ENCODE measurements at regions not wholly inside any gene's neighbourhood (a gene's known extent, or its start where the extent isn't known, plus 50 kb on each side); places are given as distances from the start of the nearest gene placed in this dataset.

DNA sequence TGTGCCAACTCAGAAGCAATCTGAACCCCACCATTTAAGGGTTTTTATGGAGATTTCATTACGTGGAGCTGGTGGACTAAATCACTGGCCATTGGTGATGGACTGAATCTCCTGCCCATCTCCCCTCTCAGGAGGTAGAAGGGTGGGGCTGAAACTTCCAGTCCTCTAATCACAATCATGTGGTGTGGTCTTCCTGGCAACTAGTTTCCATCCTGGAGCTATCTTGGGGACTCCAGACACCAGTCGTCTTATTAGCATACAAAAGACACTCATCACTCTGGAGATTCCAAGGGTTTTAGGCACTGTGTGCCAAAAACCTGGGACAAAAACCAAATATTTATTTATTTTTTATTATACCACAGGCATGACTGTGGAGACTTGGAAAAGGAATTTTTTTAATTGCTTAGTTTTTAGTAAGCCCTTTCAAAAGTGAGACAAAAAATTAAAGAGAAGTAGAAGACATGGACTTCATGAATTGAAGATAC lies 203.6 kb downstream of the WNT5A start:
- Histone ChIP-seq H3K4me3 (no peak overlapping the region), H3K27me3 (no peaks in the 10 kb centered on the region), H3K36me3 (no peaks in the 10 kb centered on the region), H3K4me1 (no peaks in the 10 kb centered on the region), H3K27ac (no peak overlapping the region), H3K9me3 (no peaks in the 10 kb centered on the region)
- no peak for TF ChIP-seq POLR2A (IDR thresholded peaks at IDR 0.05)
- TF ChIP-seq, protein P1, sequence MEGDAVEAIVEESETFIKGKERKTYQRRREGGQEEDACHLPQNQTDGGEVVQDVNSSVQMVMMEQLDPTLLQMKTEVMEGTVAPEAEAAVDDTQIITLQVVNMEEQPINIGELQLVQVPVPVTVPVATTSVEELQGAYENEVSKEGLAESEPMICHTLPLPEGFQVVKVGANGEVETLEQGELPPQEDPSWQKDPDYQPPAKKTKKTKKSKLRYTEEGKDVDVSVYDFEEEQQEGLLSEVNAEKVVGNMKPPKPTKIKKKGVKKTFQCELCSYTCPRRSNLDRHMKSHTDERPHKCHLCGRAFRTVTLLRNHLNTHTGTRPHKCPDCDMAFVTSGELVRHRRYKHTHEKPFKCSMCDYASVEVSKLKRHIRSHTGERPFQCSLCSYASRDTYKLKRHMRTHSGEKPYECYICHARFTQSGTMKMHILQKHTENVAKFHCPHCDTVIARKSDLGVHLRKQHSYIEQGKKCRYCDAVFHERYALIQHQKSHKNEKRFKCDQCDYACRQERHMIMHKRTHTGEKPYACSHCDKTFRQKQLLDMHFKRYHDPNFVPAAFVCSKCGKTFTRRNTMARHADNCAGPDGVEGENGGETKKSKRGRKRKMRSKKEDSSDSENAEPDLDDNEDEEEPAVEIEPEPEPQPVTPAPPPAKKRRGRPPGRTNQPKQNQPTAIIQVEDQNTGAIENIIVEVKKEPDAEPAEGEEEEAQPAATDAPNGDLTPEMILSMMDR (IDR thresholded peaks at IDR 0.05) = no peak
- TF ChIP-seq POLR2AphosphoS5 (IDR thresholded peaks at IDR 0.05) = no peak
- no peak for TF ChIP-seq EP300 (IDR thresholded peaks at IDR 0.05; ENCODE audit: low read depth)
- in situ Hi-C loops (cut with MboI; ENCODE audit: low pct_ligation_motif_present in 1 of 4, low pct_unique_long_range_greater_than_20kb in 1 of 4, low sequenced_read_pairs in 3 of 4) = no loop called here
- DNase-seq = no peak
- intact Hi-C loops (cut with DNase I; ENCODE audit: low total_unique reads) = no loop called here
- WGBS, 2 donors (ENCODE audit: low coverage in 1 of 2) = 85 to 100% methylated on average over 1 to 2 of the region's 2 CpGs

DNA sequence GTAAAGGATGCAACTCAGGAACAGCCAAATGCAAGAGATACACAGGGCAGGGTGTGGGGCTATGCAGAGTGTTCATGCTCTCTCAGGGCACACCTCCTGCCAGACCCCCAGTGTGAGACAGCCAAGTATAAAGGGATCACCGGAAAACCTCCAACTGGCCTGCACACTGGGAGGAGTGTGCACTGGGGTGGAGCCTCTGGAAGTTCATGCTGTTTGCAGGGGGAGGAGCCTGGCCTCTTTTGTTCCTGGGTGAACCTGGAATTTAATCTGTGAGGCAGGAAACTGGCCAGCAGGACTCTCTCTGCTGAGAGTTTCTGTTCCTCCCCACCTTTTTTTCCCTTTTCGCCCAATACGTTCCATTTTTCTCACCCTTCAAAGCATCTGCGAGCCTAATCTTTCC lies 204.1 kb downstream of the WNT5A start:
- no peak overlapping the region for H3K27ac ChIP-seq
- intact Hi-C loops (cut with DNase I; ENCODE audit: low total_unique reads) = no loop called here
- 83 to 88% methylated on average over 3 to 4 of the region's 4 CpGs for WGBS, 2 donors (ENCODE audit: low coverage in 1 of 2)
- H3K36me3 ChIP-seq = no peaks in the 10 kb centered on the region
- no peaks in the 10 kb centered on the region for H3K9me3 ChIP-seq
- no peak for DNase-seq
- in situ Hi-C loops (cut with MboI; ENCODE audit: low pct_ligation_motif_present in 1 of 4, low pct_unique_long_range_greater_than_20kb in 1 of 4, low sequenced_read_pairs in 3 of 4) = no loop called here
- H3K4me1 ChIP-seq = no peaks in the 10 kb centered on the region
- TF ChIP-seq POLR2AphosphoS5 (IDR thresholded peaks at IDR 0.05) = no peak
- TF ChIP-seq POLR2A (IDR thresholded peaks at IDR 0.05) = no peak
- TF ChIP-seq EP300 (IDR thresholded peaks at IDR 0.05; ENCODE audit: low read depth) = no peak
- TF ChIP-seq, protein P1 (IDR thresholded peaks at IDR 0.05) = no peak
- H3K27me3 ChIP-seq = no peaks in the 10 kb centered on the region
- no peak overlapping the region for H3K4me3 ChIP-seq

- TF ChIP-seq, protein P1 (IDR thresholded peaks at IDR 0.05) = no peak
- no peak for TF ChIP-seq POLR2AphosphoS5 (IDR thresholded peaks at IDR 0.05)
- TF ChIP-seq POLR2A (IDR thresholded peaks at IDR 0.05) = no peak
- TF ChIP-seq EP300 (IDR thresholded peaks at IDR 0.05; ENCODE audit: low read depth) = no peak
- DNase-seq = no peak
- in situ Hi-C loops (cut with MboI; ENCODE audit: low pct_ligation_motif_present in 1 of 4, low pct_unique_long_range_greater_than_20kb in 1 of 4, low sequenced_read_pairs in 3 of 4) (no loop called here), intact Hi-C loops (cut with DNase I; ENCODE audit: low total_unique reads) (no loop called here)
- no peaks in the 10 kb centered on the region for H3K27me3 ChIP-seq
- no peaks in the 10 kb centered on the region for H3K9me3 ChIP-seq
- H3K4me1 ChIP-seq = no peaks in the 10 kb centered on the region
- no peaks in the 10 kb centered on the region for H3K36me3 ChIP-seq
- H3K27ac ChIP-seq = no peak overlapping the region
- 74 to 93% methylated on average over 2 of the region's 2 CpGs for WGBS, 2 donors (ENCODE audit: low coverage in 1 of 2)
- no peak overlapping the region for H3K4me3 ChIP-seq
Measured at GRCh38 chr3:55272031-55272645, 215.0 kb downstream of the WNT5A start.

- Histone ChIP-seq H3K36me3 (no peaks in the 10 kb centered on the region), H3K9me3 (no peaks in the 10 kb centered on the region), H3K4me1 (no peaks in the 10 kb centered on the region), H3K27ac (no peak overlapping the region), H3K27me3 (no peaks in the 10 kb centered on the region), H3K4me3 (no peak overlapping the region)
- intact Hi-C loops (cut with DNase I; ENCODE audit: low total_unique reads) = no loop called here
- TF ChIP-seq POLR2A (IDR thresholded peaks at IDR 0.05) (no peak), POLR2AphosphoS5 (IDR thresholded peaks at IDR 0.05) (no peak), EP300 (IDR thresholded peaks at IDR 0.05; ENCODE audit: low read depth) (no peak)
- TF ChIP-seq, protein P1 (IDR thresholded peaks at IDR 0.05) = no peak
- in situ Hi-C loops (cut with MboI; ENCODE audit: low pct_ligation_motif_present in 1 of 4, low pct_unique_long_range_greater_than_20kb in 1 of 4, low sequenced_read_pairs in 3 of 4) = no loop called here
- WGBS, 2 donors (ENCODE audit: low coverage in 1 of 2) = 58 to 61% methylated on average over 3 to 4 of the region's 4 CpGs
- no peak for DNase-seq
Measured at GRCh38 chr3:55271549-55271948, 215.6 kb downstream of the WNT5A start.
